H9 (cell line): ENCODE measurements at regions not wholly inside any gene's neighbourhood (a gene's known extent, or its start where the extent isn't known, plus 50 kb on each side); places are given as distances from the start of the nearest gene placed in this dataset.
A peak's percentile ranks its signal among the peaks of the same experiment; 100 is the strongest.

Source experiments
- DNase-seq: peaks from one replicate; pipeline ENCODE4 v3.0.0-alpha.2; 2017
- H2AFZ ChIP-seq: one replicate; pipeline ENCODE4 v1.6.1; 2013; ENCODE audit warnings: mild to moderate bottlenecking, low read length, control low read depth, moderate library complexity
- H2AK5ac ChIP-seq: 2 replicates; pipeline ENCODE4 v1.6.1; 2013; ENCODE audit warnings: low read length, control low read depth, mixed read lengths; ENCODE audit not compliant: insufficient read length
- H2BK120ac ChIP-seq: one replicate; pipeline ENCODE4 v1.6.1; 2013; ENCODE audit warnings: low read depth, mild to moderate bottlenecking, low read length, control low read depth, inconsistent platforms; ENCODE audit not compliant: poor library complexity, severe bottlenecking
- H2BK12ac ChIP-seq: 2 replicates; pipeline ENCODE4 v1.6.1; 2013; ENCODE audit warnings: low read length, control low read depth, mixed read lengths, low read depth; ENCODE audit not compliant: insufficient read length
- H2BK15ac ChIP-seq: 2 replicates; pipeline ENCODE4 v1.6.1; 2013; ENCODE audit warnings: low read depth, low read length, control low read depth
- H2BK20ac ChIP-seq: one replicate; pipeline ENCODE4 v1.6.1; 2013; ENCODE audit warnings: low read depth, mild to moderate bottlenecking, low read length, control low read depth, inconsistent platforms; ENCODE audit not compliant: poor library complexity, severe bottlenecking
- H2BK5ac ChIP-seq: 2 replicates; pipeline ENCODE4 v1.6.1; 2013; ENCODE audit warnings: low read length, control low read depth, mixed read lengths; ENCODE audit not compliant: insufficient read length
- H3K14ac ChIP-seq: 2 replicates; pipeline ENCODE4 v1.6.1; 2013; ENCODE audit warnings: low read length, control low read depth; ENCODE audit not compliant: insufficient read depth
- H3K18ac ChIP-seq: 2 replicates; pipeline ENCODE4 v1.6.1; 2013; ENCODE audit warnings: low read depth, mild to moderate bottlenecking, mixed read lengths, low read length, control low read depth; ENCODE audit not compliant: insufficient read length
- H3K23ac ChIP-seq: 2 replicates; pipeline ENCODE4 v1.6.1; 2013; ENCODE audit warnings: low read length, control low read depth, mixed read lengths, low read depth; ENCODE audit not compliant: insufficient read length
- H3K23me2 ChIP-seq: 2 replicates; pipeline ENCODE4 v1.6.1; 2013; ENCODE audit warnings: low read depth, mild to moderate bottlenecking, mixed read lengths, low read length, control low read depth; ENCODE audit not compliant: insufficient read length, poor library complexity, severe bottlenecking
- H3K27ac ChIP-seq: 2 replicates; pipeline ENCODE4 v1.5.1; 2013; ENCODE audit warnings: low read length, control low read depth, mixed read lengths, low read depth; ENCODE audit not compliant: insufficient read length
- H3K27me3 ChIP-seq: 2 replicates; pipeline ENCODE4 v1.6.1; 2013; ENCODE audit warnings: low read length, control low read depth, inconsistent platforms; ENCODE audit not compliant: insufficient read depth
- H3K4ac ChIP-seq: 2 replicates; pipeline ENCODE4 v1.6.1; 2013; ENCODE audit warnings: low read depth, mild to moderate bottlenecking, control low read depth, inconsistent platforms, low read length, moderate library complexity
- H3K4me1 ChIP-seq: 2 replicates; pipeline ENCODE4 v1.6.1; 2013; ENCODE audit warnings: low read length, control low read depth, inconsistent platforms; ENCODE audit not compliant: insufficient read depth
- H3K4me2 ChIP-seq: 2 replicates; pipeline ENCODE4 v1.6.1; 2013; ENCODE audit warnings: low read length, control low read depth, mixed read lengths; ENCODE audit not compliant: insufficient read length, insufficient read depth
- H3K56ac ChIP-seq: 2 replicates; pipeline ENCODE4 v1.6.1; 2013; ENCODE audit warnings: low read depth, mild to moderate bottlenecking, mixed read lengths, low read length, control low read depth; ENCODE audit not compliant: insufficient read length
- H3K79me1 ChIP-seq: 2 replicates; pipeline ENCODE4 v1.6.1; 2013; ENCODE audit warnings: low read depth, mild to moderate bottlenecking, moderate library complexity, low read length, control low read depth, inconsistent platforms; ENCODE audit not compliant: insufficient read depth, poor library complexity, severe bottlenecking
- H3K79me2 ChIP-seq: 2 replicates; pipeline ENCODE4 v1.6.1; 2013; ENCODE audit warnings: low read length, control low read depth, inconsistent platforms; ENCODE audit not compliant: insufficient read depth
- H3K9ac ChIP-seq: 2 replicates; pipeline ENCODE4 v1.6.1; 2013; ENCODE audit warnings: low read length, control low read depth, mixed read lengths; ENCODE audit not compliant: insufficient read length; ENCODE audit errors: extremely low read depth
- H3K9me3 ChIP-seq: one replicate; pipeline ENCODE4 v1.6.1; 2013; ENCODE audit warnings: low read depth, low read length, inconsistent platforms; ENCODE audit not compliant: control insufficient read depth
- H3T11ph ChIP-seq: one replicate; pipeline ENCODE4 v1.6.1; 2013; ENCODE audit warnings: mild to moderate bottlenecking, low read length, control low read depth, inconsistent platforms
- H4K20me1 ChIP-seq: one replicate; pipeline ENCODE4 v1.6.1; 2013; ENCODE audit not compliant: control insufficient read depth, insufficient read length, insufficient read depth
- H4K5ac ChIP-seq: 2 replicates; pipeline ENCODE4 v1.6.1; 2013; ENCODE audit warnings: low read depth, mild to moderate bottlenecking, mixed read lengths, low read length, control low read depth; ENCODE audit not compliant: insufficient read length
- H4K8ac ChIP-seq: replicated peaks from 2 replicates; pipeline ENCODE4 v1.6.1; 2013; ENCODE audit warnings: low read length, control low read depth, mixed read lengths, low read depth; ENCODE audit not compliant: insufficient read length
- H4K91ac ChIP-seq: 2 replicates; pipeline ENCODE4 v1.6.1; 2013; ENCODE audit warnings: low read depth, mild to moderate bottlenecking, moderate library complexity, mixed read lengths, low read length, control low read depth; ENCODE audit not compliant: insufficient read length
- H3K27ac Mint-ChIP-seq, 3 experiments: 2 replicates in 2 of 3; 3 replicates in 1 of 3; pipeline ENCODE4 v1.8.0; 2020 to 2021; ENCODE audit warnings: mixed read lengths in 3 of 3, mild to moderate bottlenecking in 1 of 3, moderate library complexity in 1 of 3
- H3K27me3 Mint-ChIP-seq: 2 replicates; pipeline ENCODE4 v1.8.0; 2021; ENCODE audit warnings: low read depth, mild to moderate bottlenecking, moderate library complexity, mixed read lengths
- H3K36me3 Mint-ChIP-seq, 3 experiments: 2 replicates in 2 of 3; 3 replicates in 1 of 3; pipeline ENCODE4 v1.8.0; 2020 to 2021; ENCODE audit warnings: low read depth in 3 of 3, mixed read lengths in 3 of 3; ENCODE audit not compliant: insufficient read depth in 1 of 3
- H3K4me1 Mint-ChIP-seq, 2 experiments: 2 replicates each; pipeline ENCODE4 v1.8.0; 2020; ENCODE audit warnings: mixed read lengths in 2 of 2
- H3K4me3 Mint-ChIP-seq, 2 experiments: 2 replicates in 1 of 2; 3 replicates in 1 of 2; pipeline ENCODE4 v1.8.0; 2020 to 2021; ENCODE audit warnings: mild to moderate bottlenecking in 2 of 2, mixed read lengths in 2 of 2, moderate library complexity in 1 of 2
- H3K9me3 Mint-ChIP-seq, 2 experiments: 2 replicates in 1 of 2; 3 replicates in 1 of 2; pipeline ENCODE4 v1.8.0; 2020; ENCODE audit warnings: mild to moderate bottlenecking in 2 of 2, mixed read lengths in 2 of 2, moderate library complexity in 1 of 2
- CTCF ChIP-seq: fragments of 200-600 bp; sonication (generic); conservative IDR thresholded peaks from 3 replicates; pipeline ENCODE4 v1.8.0; 2021; ENCODE audit warnings: antibody characterized with exemption, mild to moderate bottlenecking
- WGBS: extraction: QIAGEN DNeasy Blood & Tissue Kit; methylation state at CpG from one replicate; pipeline ENCODE4 v1.1.7; 2013; ENCODE audit warnings: missing lambda C conversion rate, low lambda C conversion rate, mixed read lengths; ENCODE audit not compliant: insufficient read length; ENCODE audit errors: extremely low coverage; 5-methylcytosine and 5-hydroxymethylcytosine counted together

GRCh38 chr7:35555386-35555785 lies 139.5 kb downstream of the HERPUD2 start:
- no peak overlapping the region for H3K4me2 ChIP-seq
- H3K27ac ChIP-seq = no peak overlapping the region
- no CpG with 5 or more reads among the region's 5 CpGs for WGBS
- H2BK15ac ChIP-seq = peak overlapping the region; percentile 96; the same call in 1 of the 2 replicates
- H2AFZ ChIP-seq = no peak overlapping the region
- H3K4ac ChIP-seq = no peak overlapping the region
- H3K23ac ChIP-seq = no peak overlapping the region
- no peak overlapping the region for H2BK20ac ChIP-seq
- Mint-ChIP-seq H3K36me3 (no peaks in the 10 kb centered on the region), H3K27me3 (no peaks in the 10 kb centered on the region), H3K9me3 (no peaks in the 10 kb centered on the region; a peak in 1 of 5 replicates), H3K27ac (no peak overlapping the region), H3K4me1 (no peaks in the 10 kb centered on the region), H3K4me3 (no peak overlapping the region)
- no peak overlapping the region for H3K18ac ChIP-seq
- no peaks in the 10 kb centered on the region for H3K9me3 ChIP-seq
- no peak overlapping the region for H2AK5ac ChIP-seq
- no peak overlapping the region for H4K91ac ChIP-seq
- H3K79me1 ChIP-seq = no peaks in the 10 kb centered on the region
- no peak overlapping the region for H2BK12ac ChIP-seq
- TF ChIP-seq CTCF = no peak
- H3K4me1 ChIP-seq = no peaks in the 10 kb centered on the region
- DNase-seq = no peak
- H3K56ac ChIP-seq = no peak overlapping the region
- no peaks in the 10 kb centered on the region for H3K27me3 ChIP-seq
- H4K5ac ChIP-seq = no peak overlapping the region
- H3T11ph ChIP-seq = no peak overlapping the region
- H2BK120ac ChIP-seq = no peak overlapping the region
- no peak overlapping the region for H3K9ac ChIP-seq
- no peaks in the 10 kb centered on the region for H4K20me1 ChIP-seq
- no peaks in the 10 kb centered on the region for H3K79me2 ChIP-seq
- H4K8ac ChIP-seq = no peak overlapping the region
- no peak overlapping the region for H2BK5ac ChIP-seq
- H3K23me2 ChIP-seq = no peaks in the 10 kb centered on the region
- no peak overlapping the region; the same call in 1 of the 2 replicates for H3K14ac ChIP-seq
